HEK293T (cell line): ENCODE measurements at regions not wholly inside any gene's neighbourhood (a gene's known extent, or its start where the extent isn't known, plus 50 kb on each side); places are given as distances from the start of the nearest gene placed in this dataset.

Experiments
- BHLHE40 ChIP-seq: fragments of 450-650 bp; IDR thresholded peaks from 2 replicates; pipeline ENCODE4 v1.6.1; 2016; ENCODE audit warnings: mild to moderate bottlenecking, moderate library complexity, borderline replicate concordance
- FOXM1 ChIP-seq: fragments of 450-650 bp; IDR thresholded peaks from 2 replicates; pipeline ENCODE4 v1.6.1; 2017; ENCODE audit warnings: mild to moderate bottlenecking, borderline replicate concordance
- SUZ12 ChIP-seq: fragments of 450-650 bp; IDR thresholded peaks from 2 replicates; pipeline ENCODE4 v1.6.1; 2016; ENCODE audit warnings: mild to moderate bottlenecking
- TF ChIP-seq, protein P1 (sequence below): fragments of 450-650 bp; IDR thresholded peaks from 2 replicates; pipeline ENCODE4 v1.6.1; 2016

- TF ChIP-seq BHLHE40 (no peak), FOXM1 (no peak), SUZ12 (no peak)
- TF ChIP-seq, protein P1, sequence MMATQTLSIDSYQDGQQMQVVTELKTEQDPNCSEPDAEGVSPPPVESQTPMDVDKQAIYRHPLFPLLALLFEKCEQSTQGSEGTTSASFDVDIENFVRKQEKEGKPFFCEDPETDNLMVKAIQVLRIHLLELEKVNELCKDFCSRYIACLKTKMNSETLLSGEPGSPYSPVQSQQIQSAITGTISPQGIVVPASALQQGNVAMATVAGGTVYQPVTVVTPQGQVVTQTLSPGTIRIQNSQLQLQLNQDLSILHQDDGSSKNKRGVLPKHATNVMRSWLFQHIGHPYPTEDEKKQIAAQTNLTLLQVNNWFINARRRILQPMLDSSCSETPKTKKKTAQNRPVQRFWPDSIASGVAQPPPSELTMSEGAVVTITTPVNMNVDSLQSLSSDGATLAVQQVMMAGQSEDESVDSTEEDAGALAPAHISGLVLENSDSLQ = no peak
Measured at GRCh38 chr1:170831276-170831675, 104.1 kb upstream of the MROH9 start.
